Stimulated activated memory B cell treated with anti-CD40 and anti-IgM and Interleukin-4, amounts not matched to agents 10 μg/mL and 1 μg/mL and 100 μg/mL, for 72 hours (primary cell): ENCODE measurements at regions not wholly inside any gene's neighbourhood (a gene's known extent, or its start where the extent isn't known, plus 50 kb on each side); places are given as distances from the start of the nearest gene placed in this dataset.
A peak's percentile ranks its signal among the peaks of the same experiment; 100 is the strongest.
"Not testable (repeated sequence)": the region's sequence is repeated elsewhere in the genome, so short reads cannot be mapped to it uniquely, and the experiment has no call there.

ENCODE experiments used
- ATAC-seq: fragments of 150-1000 bp; cut with Tn5 transposase; 2 replicates; pipeline ENCODE4 v1.10.0; 2021
- H3K27ac Mint-ChIP-seq: one replicate; pipeline ENCODE4 v1.8.0; 2022; ENCODE audit warnings: mild to moderate bottlenecking, mixed read lengths
- H3K27me3 Mint-ChIP-seq: one replicate; pipeline ENCODE4 v1.8.0; 2022; ENCODE audit warnings: mixed read lengths
- H3K36me3 Mint-ChIP-seq: one replicate; pipeline ENCODE4 v1.8.0; 2022; ENCODE audit warnings: mixed read lengths
- H3K4me1 Mint-ChIP-seq: one replicate; pipeline ENCODE4 v1.8.0; 2022; ENCODE audit warnings: mixed read lengths
- H3K4me3 Mint-ChIP-seq: one replicate; pipeline ENCODE4 v1.8.0; 2022; ENCODE audit warnings: mild to moderate bottlenecking, moderate library complexity, mixed read lengths
- H3K9me3 Mint-ChIP-seq: one replicate; pipeline ENCODE4 v1.8.0; 2022; ENCODE audit warnings: mixed read lengths

GRCh38 chr2:207230261-207231105 is 64.7 kb upstream of the KLF7 start:
- peaks cover 3% of the 10 kb centered on the region for H3K9me3 Mint-ChIP-seq
- peaks cover 8% of the 10 kb centered on the region for H3K36me3 Mint-ChIP-seq
- H3K27ac Mint-ChIP-seq, result peak overlapping the region; percentile 71
- ATAC-seq, result no peak
- H3K4me3 Mint-ChIP-seq, result no peak overlapping the region
- H3K4me1 Mint-ChIP-seq, result peaks cover 29% of the 10 kb centered on the region
- H3K27me3 Mint-ChIP-seq, result no peaks in the 10 kb centered on the region

GRCh38 chr2:207231106-207231865 is 65.5 kb upstream of the KLF7 start:
- Mint-ChIP-seq H3K4me1 (peaks cover 28% of the 10 kb centered on the region), H3K36me3 (peaks cover 8% of the 10 kb centered on the region), H3K27me3 (no peaks in the 10 kb centered on the region), H3K4me3 (no peak overlapping the region), H3K27ac (peak overlapping the region; percentile 71), H3K9me3 (peaks cover 3% of the 10 kb centered on the region)
- no peak for ATAC-seq

GRCh38 chr2:207231967-207232366 is 66.2 kb upstream of the KLF7 start:
- Mint-ChIP-seq H3K4me3 (no peak overlapping the region), H3K4me1 (peaks cover 23% of the 10 kb centered on the region), H3K36me3 (peaks cover 8% of the 10 kb centered on the region), H3K9me3 (peaks cover 3% of the 10 kb centered on the region), H3K27ac (peak overlapping the region; percentile 71), H3K27me3 (no peaks in the 10 kb centered on the region)
- no peak for ATAC-seq

GRCh38 chr2:207233141-207233540 is 67.4 kb upstream of the KLF7 start:
- not testable (repeated sequence) for ATAC-seq, H3K27me3 Mint-ChIP-seq, H3K9me3 Mint-ChIP-seq, H3K27ac Mint-ChIP-seq, H3K4me3 Mint-ChIP-seq
- Mint-ChIP-seq H3K36me3 (peaks cover 13% of the 10 kb centered on the region), H3K4me1 (peaks cover 22% of the 10 kb centered on the region)

GRCh38 chr2:207233731-207234130 is 68.0 kb upstream of the KLF7 start:
- no peak overlapping the region for H3K4me3 Mint-ChIP-seq
- H3K27me3 Mint-ChIP-seq, result no peaks in the 10 kb centered on the region
- H3K27ac Mint-ChIP-seq, result no peak overlapping the region
- H3K9me3 Mint-ChIP-seq, result peaks cover 3% of the 10 kb centered on the region
- H3K36me3 Mint-ChIP-seq, result peaks cover 14% of the 10 kb centered on the region
- H3K4me1 Mint-ChIP-seq, result peaks cover 22% of the 10 kb centered on the region
- no peak for ATAC-seq

GRCh38 chr2:207235621-207236020 is 69.9 kb upstream of the KLF7 start:
- Mint-ChIP-seq H3K27me3 (no peaks in the 10 kb centered on the region), H3K27ac (no peak overlapping the region), H3K36me3 (peaks cover 7% of the 10 kb centered on the region), H3K4me1 (peaks cover 28% of the 10 kb centered on the region), H3K4me3 (no peak overlapping the region), H3K9me3 (no peaks in the 10 kb centered on the region)
- no peak for ATAC-seq

- Mint-ChIP-seq H3K27me3 (no peaks in the 10 kb centered on the region), H3K4me1 (peaks cover 22% of the 10 kb centered on the region), H3K4me3 (no peak overlapping the region), H3K9me3 (no peaks in the 10 kb centered on the region), H3K27ac (no peak overlapping the region), H3K36me3 (peaks cover 7% of the 10 kb centered on the region)
- ATAC-seq, result no peak
Measured at GRCh38 chr2:207236156-207236935, 70.6 kb upstream of the KLF7 start.

- H3K27me3 Mint-ChIP-seq, result no peaks in the 10 kb centered on the region
- no peak overlapping the region for H3K4me3 Mint-ChIP-seq
- H3K4me1 Mint-ChIP-seq, result peaks cover 15% of the 10 kb centered on the region
- peaks cover 7% of the 10 kb centered on the region for H3K36me3 Mint-ChIP-seq
- H3K27ac Mint-ChIP-seq, result no peak overlapping the region
- H3K9me3 Mint-ChIP-seq, result no peaks in the 10 kb centered on the region
- no peak for ATAC-seq
Measured at GRCh38 chr2:207238831-207239701, 73.3 kb upstream of the KLF7 start.

- H3K4me3 Mint-ChIP-seq, result no peak overlapping the region
- H3K27me3 Mint-ChIP-seq, result no peaks in the 10 kb centered on the region
- H3K36me3 Mint-ChIP-seq, result peaks cover 7% of the 10 kb centered on the region
- no peak for ATAC-seq
- H3K27ac Mint-ChIP-seq, result no peak overlapping the region
- no peaks in the 10 kb centered on the region for H3K9me3 Mint-ChIP-seq
- peaks cover 15% of the 10 kb centered on the region for H3K4me1 Mint-ChIP-seq
Measured at GRCh38 chr2:207239754-207240494, 74.2 kb upstream of the KLF7 start.

- Mint-ChIP-seq H3K27me3 (no peaks in the 10 kb centered on the region), H3K36me3 (peaks cover 7% of the 10 kb centered on the region), H3K9me3 (no peaks in the 10 kb centered on the region), H3K4me1 (peaks cover 15% of the 10 kb centered on the region), H3K4me3 (no peak overlapping the region), H3K27ac (no peak overlapping the region)
- ATAC-seq, result peak; percentile 29
Measured at GRCh38 chr2:207240649-207241048, 74.9 kb upstream of the KLF7 start.

- Mint-ChIP-seq H3K27me3 (no peaks in the 10 kb centered on the region), H3K4me3 (no peak overlapping the region), H3K27ac (no peak overlapping the region), H3K4me1 (peaks cover 12% of the 10 kb centered on the region), H3K9me3 (no peaks in the 10 kb centered on the region), H3K36me3 (peaks cover 7% of the 10 kb centered on the region)
- ATAC-seq, result peak; percentile 55
Measured at GRCh38 chr2:207241198-207241597, 75.5 kb upstream of the KLF7 start.

GRCh38 chr2:207243601-207244000 is 77.9 kb upstream of the KLF7 start:
- Mint-ChIP-seq H3K9me3 (no peaks in the 10 kb centered on the region), H3K27me3 (no peaks in the 10 kb centered on the region), H3K36me3 (no peaks in the 10 kb centered on the region), H3K27ac (no peak overlapping the region), H3K4me3 (no peak overlapping the region), H3K4me1 (peaks cover 10% of the 10 kb centered on the region)
- no peak for ATAC-seq

GRCh38 chr2:207244971-207245925 is 79.5 kb upstream of the KLF7 start:
- Mint-ChIP-seq H3K27ac (no peak overlapping the region), H3K36me3 (no peaks in the 10 kb centered on the region), H3K9me3 (no peaks in the 10 kb centered on the region), H3K27me3 (no peaks in the 10 kb centered on the region), H3K4me3 (no peak overlapping the region), H3K4me1 (no peaks in the 10 kb centered on the region)
- no peak for ATAC-seq
